IMR-90 (cell line): ENCODE measurements at regions not wholly inside any gene's neighbourhood (a gene's known extent, or its start where the extent isn't known, plus 50 kb on each side); places are given as distances from the start of the nearest gene placed in this dataset.

ENCODE experiments used
- ATAC-seq: fragments of 200-7000 bp; cut with Tn5 transposase; 2 replicates; pipeline ENCODE4 v1.9.1; 2020; ENCODE audit warnings: low read depth, mild to moderate bottlenecking, moderate library complexity
- BruUV-seq: library from RNA; stranded (reverse); fragments of 400-500 nt; replicated peaks from 2 replicates; lab custom pipeline; 2021; lab: Mats Ljungman, UMichigan
- CTCF ChIA-PET: fragments of 300-600 bp; formaldehyde crosslinking; extraction: SDS; loops from one replicate; lab custom pipeline; 2021; ENCODE audit warnings: antibody characterized with exemption; lab: Yijun Ruan, JAX
- POLR2A ChIA-PET: fragments of 300-600 bp; sonication (Branson Sonifier 250); formaldehyde crosslinking; loops from one replicate; lab custom pipeline; 2022; ENCODE audit warnings: antibody characterized with exemption; ENCODE audit not compliant: unreplicated experiment; lab: Charles Lee
- DNase-seq: peaks from one replicate; pipeline ENCODE4 v3.0.0; 2013
- H2AFZ ChIP-seq: replicated peaks from 2 replicates; pipeline ENCODE3; 2013; ENCODE audit warnings: low read length, mild to moderate bottlenecking; ENCODE audit not compliant: poor library complexity
- H2AK5ac ChIP-seq: 2 replicates; pipeline ENCODE4 v1.6.1; 2013; ENCODE audit warnings: low read depth, low read length, inconsistent platforms
- H2AK9ac ChIP-seq: replicated peaks from 2 replicates; pipeline ENCODE3; 2013; ENCODE audit warnings: mild to moderate bottlenecking, low read depth, low read length, moderate library complexity; ENCODE audit not compliant: poor library complexity
- H2BK120ac ChIP-seq: 2 replicates; pipeline ENCODE4 v1.6.1; 2013; ENCODE audit warnings: low read depth, low read length, inconsistent platforms
- H2BK15ac ChIP-seq: 3 replicates; pipeline ENCODE4 v1.6.1; 2013; ENCODE audit warnings: low read depth, low read length, inconsistent platforms
- H2BK20ac ChIP-seq: 2 replicates; pipeline ENCODE4 v1.6.1; 2013; ENCODE audit warnings: low read depth, mild to moderate bottlenecking, inconsistent platforms, low read length, moderate library complexity
- H2BK5ac ChIP-seq: 2 replicates; pipeline ENCODE4 v1.6.1; 2013; ENCODE audit warnings: mild to moderate bottlenecking, low read depth, low read length, inconsistent platforms; ENCODE audit not compliant: poor library complexity, severe bottlenecking
- H3K14ac ChIP-seq: replicated peaks from 2 replicates; pipeline ENCODE4 v1.6.1; 2013; ENCODE audit warnings: low read depth, low read length, inconsistent platforms
- H3K18ac ChIP-seq: 2 replicates; pipeline ENCODE4 v1.6.1; 2013; ENCODE audit warnings: low read depth, low read length, control low read depth
- H3K23ac ChIP-seq: 2 replicates; pipeline ENCODE4 v1.6.1; 2013; ENCODE audit warnings: low read depth, low read length, inconsistent platforms
- H3K27ac ChIP-seq: 2 replicates; pipeline ENCODE4 v1.5.1; 2013; ENCODE audit warnings: mild to moderate bottlenecking, control low read depth, low read length; ENCODE audit not compliant: insufficient read depth
- H3K27me3 ChIP-seq: 2 replicates; pipeline ENCODE4 v1.6.1; 2013; ENCODE audit warnings: low read length; ENCODE audit not compliant: control insufficient read depth, insufficient read depth
- H3K36me3 ChIP-seq: 2 replicates; pipeline ENCODE4 v1.6.1; 2013; ENCODE audit warnings: low read length, mixed read lengths; ENCODE audit not compliant: control insufficient read depth, insufficient read depth
- H3K4ac ChIP-seq: 2 replicates; pipeline ENCODE4 v1.6.1; 2013; ENCODE audit warnings: low read depth, low read length, inconsistent platforms
- H3K4me1 ChIP-seq: 2 replicates; pipeline ENCODE4 v1.6.1; 2013; ENCODE audit warnings: low read length, mixed read lengths; ENCODE audit not compliant: control insufficient read depth, insufficient read depth
- H3K4me2 ChIP-seq: 2 replicates; pipeline ENCODE4 v1.6.1; 2013; ENCODE audit warnings: low read depth, mild to moderate bottlenecking, control low read depth, low read length, moderate library complexity
- H3K4me3 ChIP-seq: 2 replicates; pipeline ENCODE4 v1.5.1; 2013; ENCODE audit warnings: low read depth, mild to moderate bottlenecking, control low read depth, low read length, moderate library complexity; ENCODE audit not compliant: insufficient read depth
- H3K56ac ChIP-seq: 2 replicates; pipeline ENCODE4 v1.6.1; 2013; ENCODE audit warnings: low read length, inconsistent platforms; ENCODE audit not compliant: insufficient read depth; ENCODE audit errors: extremely low read depth
- H3K79me1 ChIP-seq, 2 experiments: 2 replicates each; pipeline ENCODE4 v1.6.1; 2013; ENCODE audit warnings: low read length in 2 of 2, inconsistent platforms in 1 of 2, low read depth in 1 of 2
- H3K9ac ChIP-seq: 2 replicates; pipeline ENCODE4 v1.6.1; 2013; ENCODE audit warnings: low read depth, low read length, control low read depth
- H3K9me1 ChIP-seq: 2 replicates; pipeline ENCODE4 v1.6.1; 2013; ENCODE audit warnings: low read length, inconsistent platforms; ENCODE audit not compliant: insufficient read depth
- H3K9me3 ChIP-seq: 2 replicates; pipeline ENCODE4 v1.6.1; 2013; ENCODE audit warnings: low read length; ENCODE audit not compliant: control insufficient read depth, insufficient read depth
- H4K20me1 ChIP-seq: 2 replicates; pipeline ENCODE4 v1.6.1; 2013; ENCODE audit warnings: low read length, inconsistent platforms; ENCODE audit not compliant: insufficient read depth
- H4K5ac ChIP-seq: 2 replicates; pipeline ENCODE4 v1.6.1; 2013; ENCODE audit warnings: mild to moderate bottlenecking, low read depth, low read length, control low read depth
- H4K8ac ChIP-seq, 2 experiments: 2 replicates each; pipeline ENCODE4 v1.6.1; 2013; ENCODE audit warnings: low read depth in 2 of 2, low read length in 2 of 2, control low read depth in 1 of 2, inconsistent platforms in 1 of 2
- H4K91ac ChIP-seq: 2 replicates; pipeline ENCODE4 v1.6.1; 2013; ENCODE audit warnings: low read depth, low read length, inconsistent platforms; ENCODE audit not compliant: insufficient read depth
- FOS ChIP-seq: fragments of 150-350 bp; IDR thresholded peaks from 2 replicates; pipeline ENCODE4 v1.6.1; 2016; ENCODE audit warnings: low read depth, low read length
- MAZ ChIP-seq: IDR thresholded peaks from 2 replicates; pipeline ENCODE4 v1.6.1; 2012; ENCODE audit warnings: low read depth, mild to moderate bottlenecking, low read length, improper control_type of control experiment, moderate library complexity, borderline replicate concordance
- NFE2L2 ChIP-seq: fragments of 150-350 bp; IDR thresholded peaks from 2 replicates; pipeline ENCODE4 v1.6.1; 2016; ENCODE audit warnings: low read depth, mild to moderate bottlenecking, low read length
- WGBS, 2 experiments: methylation state at CpG; one replicate each; pipeline versions ENCODE4 v1.1.5 to v1.1.7; 2013; ENCODE audit warnings: missing lambda C conversion rate in 2 of 2; ENCODE audit not compliant: insufficient read length in 1 of 2; ENCODE audit errors: extremely low coverage in 2 of 2; 5-methylcytosine and 5-hydroxymethylcytosine counted together
- dilution Hi-C: fragments of 300-500 bp; cut with HindIII; formaldehyde crosslinking; loops from one replicate; pipeline ENCODE4 v1.14.3; 2018; ENCODE audit warnings: low sequenced_read_pairs; ENCODE audit not compliant: unreplicated experiment
- in situ Hi-C: fragments of 300-500 bp; cut with MboI; formaldehyde crosslinking; loops from 3 replicates; pipeline ENCODE4 v1.14.3; 2019; ENCODE audit warnings: low sequenced_read_pairs, inconsistent platforms, mixed read lengths
- intact Hi-C: fragments of 100-400 bp; cut with micrococcal nuclease; formaldehyde crosslinking; loops from 2 replicates; pipeline ENCODE4 v1.10.0; 2022

DNA sequence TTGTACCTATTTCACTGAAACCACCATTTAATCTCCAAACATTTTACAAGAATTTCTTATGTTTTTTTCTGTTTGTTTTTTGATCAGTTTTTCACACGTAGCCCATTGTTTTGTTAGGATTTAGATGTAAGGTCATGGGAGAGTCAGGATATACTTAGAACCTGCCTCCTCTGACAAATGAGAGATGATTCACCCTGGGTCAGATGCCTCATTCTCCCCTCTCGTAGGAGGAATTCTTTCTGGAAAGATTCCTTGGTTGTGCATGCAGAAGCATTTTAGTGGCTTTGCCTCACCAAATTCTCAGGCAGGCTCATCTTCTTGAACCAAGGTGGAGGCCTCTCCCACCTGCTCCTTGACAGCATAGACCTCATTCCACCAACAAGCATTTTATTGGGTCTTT lies 599.3 kb downstream of the SPRY1 start:
- Histone ChIP-seq H3K4me3 (no peak overlapping the region), H2BK5ac (peak overlapping the region; percentile 70), H3K4ac (peak overlapping the region; percentile 63), H3K9ac (no peak overlapping the region), H3K9me1 (peaks cover 3% of the 10 kb centered on the region; the same call in 1 of the 2 replicates), H2BK120ac (peak overlapping the region; percentile 72; the same call in 1 of the 2 replicates), H3K18ac (peak overlapping the region; percentile 37; the same call in 1 of the 2 replicates), H2AFZ (peak overlapping the region; percentile 40), H4K5ac (no peak overlapping the region), H2BK20ac (no peak overlapping the region; the same call in 1 of the 2 replicates), H3K79me1 (no peaks in the 10 kb centered on the region), H3K23ac (no peak overlapping the region), H3K36me3 (no peaks in the 10 kb centered on the region), H3K56ac (no peak overlapping the region), H3K4me2 (no peak overlapping the region), H4K8ac (no peak overlapping the region), H3K14ac (no peak overlapping the region), H2BK15ac (no peak overlapping the region), H3K9me3 (peaks cover 5% of the 10 kb centered on the region), H2AK9ac (no peak overlapping the region), H3K4me1 (peaks cover 4% of the 10 kb centered on the region; the same call in 1 of the 2 replicates), H4K91ac (no peak overlapping the region), H3K27me3 (no peaks in the 10 kb centered on the region), H4K20me1 (no peaks in the 10 kb centered on the region), H2AK5ac (no peak overlapping the region), H3K27ac (no peak overlapping the region)
- DNase-seq (peak; percentile 88), ATAC-seq (peak; percentile 89)
- no peak for TF ChIP-seq NFE2L2
- no peak for TF ChIP-seq MAZ
- TF ChIP-seq FOS = peak; percentile 44; the same call in 1 of the 2 replicates
- whole genome bisulfite sequencing, 2 experiments = no CpG with 5 or more reads among the region's 2 CpGs
- intact Hi-C loops (no loop called here), in situ Hi-C loops (no loop called here), dilution Hi-C loops (no loop called here)
- no TSS peak for BruUV-seq
- ChIA-PET POLR2A (no interaction called here), CTCF (no interaction called here)
